C4-2B (cell line): ENCODE measurements at regions not wholly inside any gene's neighbourhood (a gene's known extent, or its start where the extent isn't known, plus 50 kb on each side); places are given as distances from the start of the nearest gene placed in this dataset.

Experiments
- ZFX ChIP-seq: fragments of 450-650 bp; IDR thresholded peaks from 2 replicates; pipeline ENCODE4 v1.6.1; 2017
- TF ChIP-seq, protein P1 (sequence below): fragments of 450-650 bp; conservative IDR thresholded peaks from 2 replicates; pipeline ENCODE4 v1.5.1; 2017; ENCODE audit warnings: mild to moderate bottlenecking

DNA sequence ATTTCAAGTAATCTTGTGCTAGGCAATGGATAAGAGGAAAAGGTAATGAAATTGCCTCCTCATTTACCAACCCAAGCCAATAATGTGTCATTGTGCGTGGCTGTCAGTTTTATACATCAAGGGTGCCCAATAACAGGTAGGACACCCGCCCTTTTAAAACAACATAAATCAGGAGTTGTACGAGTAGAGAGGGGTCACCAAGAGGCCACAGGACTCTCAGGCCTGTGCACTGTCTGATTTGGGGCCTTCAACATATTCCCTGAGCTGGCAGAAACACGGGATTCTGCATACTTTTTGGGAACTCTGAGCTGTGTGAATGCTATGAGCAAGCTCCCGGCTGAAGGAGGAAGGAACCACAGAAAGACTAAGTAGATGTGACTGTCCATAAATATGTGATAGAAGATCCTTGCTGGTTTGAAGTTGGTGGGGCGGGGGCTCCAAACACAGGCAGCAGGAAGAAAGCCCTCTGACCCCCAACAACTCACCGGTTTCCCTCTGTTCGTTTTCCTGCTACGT lies 82.7 kb upstream of the MAML3 start:
- TF ChIP-seq, protein P1, sequence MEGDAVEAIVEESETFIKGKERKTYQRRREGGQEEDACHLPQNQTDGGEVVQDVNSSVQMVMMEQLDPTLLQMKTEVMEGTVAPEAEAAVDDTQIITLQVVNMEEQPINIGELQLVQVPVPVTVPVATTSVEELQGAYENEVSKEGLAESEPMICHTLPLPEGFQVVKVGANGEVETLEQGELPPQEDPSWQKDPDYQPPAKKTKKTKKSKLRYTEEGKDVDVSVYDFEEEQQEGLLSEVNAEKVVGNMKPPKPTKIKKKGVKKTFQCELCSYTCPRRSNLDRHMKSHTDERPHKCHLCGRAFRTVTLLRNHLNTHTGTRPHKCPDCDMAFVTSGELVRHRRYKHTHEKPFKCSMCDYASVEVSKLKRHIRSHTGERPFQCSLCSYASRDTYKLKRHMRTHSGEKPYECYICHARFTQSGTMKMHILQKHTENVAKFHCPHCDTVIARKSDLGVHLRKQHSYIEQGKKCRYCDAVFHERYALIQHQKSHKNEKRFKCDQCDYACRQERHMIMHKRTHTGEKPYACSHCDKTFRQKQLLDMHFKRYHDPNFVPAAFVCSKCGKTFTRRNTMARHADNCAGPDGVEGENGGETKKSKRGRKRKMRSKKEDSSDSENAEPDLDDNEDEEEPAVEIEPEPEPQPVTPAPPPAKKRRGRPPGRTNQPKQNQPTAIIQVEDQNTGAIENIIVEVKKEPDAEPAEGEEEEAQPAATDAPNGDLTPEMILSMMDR: no peak
- no peak for TF ChIP-seq ZFX
